Hematopoietic multipotent progenitor cell treated with erythropoietin and hydrocortisone succinate and interleukin-3 and kit ligand, for 6 days (in vitro differentiated cells): ENCODE measurements at regions not wholly inside any gene's neighbourhood (a gene's known extent, or its start where the extent isn't known, plus 50 kb on each side); places are given as distances from the start of the nearest gene placed in this dataset.
"Not testable (repeated sequence)": the region's sequence is repeated elsewhere in the genome, so short reads cannot be mapped to it uniquely, and the experiment has no call there.

ENCODE experiments used
- DNase-seq: peaks from one replicate; pipeline ENCODE4 v3.0.0-alpha.2; 2015

GRCh38 chr4:17045866-17046265 is 147.4 kb upstream of the LDB2 start:
- no peak for DNase-seq

- no peak for DNase-seq
These were observed 140.2 kb upstream of the LDB2 start for GRCh38 chr4:17038510-17039176.

DNA sequence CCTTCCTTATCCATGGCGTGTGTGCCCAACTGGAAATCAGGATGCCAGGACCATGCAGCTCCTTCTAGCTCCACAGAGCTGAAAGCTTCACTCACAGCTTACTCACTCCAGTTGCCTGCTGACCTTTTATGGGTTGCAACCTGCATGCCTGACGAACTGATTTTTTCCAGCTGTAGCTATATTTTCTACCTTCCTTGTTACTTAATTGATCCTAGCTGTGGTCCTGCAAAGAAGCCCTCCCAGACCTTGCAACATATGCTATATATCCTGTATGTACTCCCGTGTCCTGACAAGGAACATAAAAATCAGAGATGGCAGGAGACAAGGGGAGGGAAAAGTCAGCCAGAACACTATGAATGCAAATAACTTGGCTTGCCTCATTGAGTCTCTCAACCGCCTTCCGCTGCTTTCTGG is 135.3 kb upstream of the LDB2 start:
- no peak for DNase-seq

GRCh38 chr4:17033025-17033767 is 134.8 kb upstream of the LDB2 start:
- no peak for DNase-seq

GRCh38 chr4:17030543-17030942 is 132.1 kb upstream of the LDB2 start:
- DNase-seq, result no peak

GRCh38 chr4:17029964-17030363 is 131.5 kb upstream of the LDB2 start:
- no peak for DNase-seq

GRCh38 chr4:17029432-17029831 is 131.0 kb upstream of the LDB2 start:
- DNase-seq, result no peak

- no peak for DNase-seq
These were observed 129.1 kb upstream of the LDB2 start for GRCh38 chr4:17027495-17027894.

DNA sequence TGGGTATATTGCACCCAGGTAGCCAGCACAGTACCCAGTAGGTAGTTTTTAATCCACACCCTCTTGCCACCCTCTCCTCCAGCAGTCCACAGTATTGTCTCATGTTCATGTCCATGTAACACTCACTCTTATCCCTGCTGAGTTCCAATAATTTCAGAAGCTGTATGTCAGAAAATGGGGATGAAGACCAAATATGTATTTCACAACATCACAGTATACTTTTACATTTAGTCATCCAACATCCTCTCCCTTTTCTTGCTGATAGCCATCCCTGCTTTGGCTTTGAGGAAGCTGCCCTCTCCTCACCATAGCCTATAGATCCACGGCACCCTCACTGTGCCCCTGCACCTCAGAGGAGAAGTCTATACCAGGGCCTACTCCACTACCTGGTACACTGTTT is 126.0 kb upstream of the LDB2 start:
- no peak for DNase-seq

GRCh38 chr4:17020901-17021300 is 122.5 kb upstream of the LDB2 start:
- DNase-seq, result no peak

- DNase-seq, result no peak
These were observed 122.0 kb upstream of the LDB2 start for GRCh38 chr4:17020451-17020850.

DNA sequence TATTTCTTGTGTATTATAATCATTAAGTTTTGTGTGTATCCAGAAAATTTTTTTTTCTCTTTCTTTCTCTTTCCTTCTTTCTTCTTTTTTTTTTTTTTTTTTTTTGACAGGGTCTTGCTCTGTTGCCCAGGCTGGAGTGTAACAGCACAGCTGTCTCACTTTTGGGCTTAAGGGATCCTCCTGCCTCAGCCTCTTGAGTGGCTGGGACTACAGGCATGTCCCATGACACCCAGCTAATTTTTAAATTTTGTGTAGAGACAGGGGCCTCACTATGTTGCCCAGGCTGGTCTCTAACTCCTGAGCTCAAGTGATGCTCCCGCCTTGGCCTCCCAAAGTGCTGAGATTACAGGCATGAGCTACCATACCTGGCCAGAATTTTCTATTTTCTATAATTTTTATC is 120.2 kb upstream of the LDB2 start:
- not testable (repeated sequence) for DNase-seq

GRCh38 chr4:17018013-17018412 is 119.6 kb upstream of the LDB2 start:
- DNase-seq, result no peak

GRCh38 chr4:17013382-17014006 is 115.0 kb upstream of the LDB2 start:
- DNase-seq, result no peak

DNA sequence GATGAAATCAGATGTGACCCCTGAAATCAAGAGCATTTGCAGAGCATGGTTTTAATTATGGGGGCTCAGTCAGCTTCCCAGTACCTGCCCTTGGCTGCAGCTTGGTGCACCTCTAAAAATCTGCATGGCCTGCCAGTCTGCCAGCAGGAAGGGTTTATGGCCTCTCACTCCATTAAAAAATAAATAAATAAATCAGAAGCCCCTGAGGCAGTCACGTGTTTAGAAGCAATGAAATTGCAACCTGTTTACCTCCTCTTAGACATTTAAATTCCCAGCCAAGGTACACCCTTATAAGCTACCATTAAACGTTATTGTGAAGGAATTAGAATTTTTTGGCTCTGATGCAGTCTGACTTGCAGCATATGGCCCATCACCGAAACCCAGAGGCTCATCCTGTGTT is 114.0 kb upstream of the LDB2 start:
- DNase-seq, result no peak

- DNase-seq, result no peak
These were observed 112.1 kb upstream of the LDB2 start for GRCh38 chr4:17010426-17011087.

DNA sequence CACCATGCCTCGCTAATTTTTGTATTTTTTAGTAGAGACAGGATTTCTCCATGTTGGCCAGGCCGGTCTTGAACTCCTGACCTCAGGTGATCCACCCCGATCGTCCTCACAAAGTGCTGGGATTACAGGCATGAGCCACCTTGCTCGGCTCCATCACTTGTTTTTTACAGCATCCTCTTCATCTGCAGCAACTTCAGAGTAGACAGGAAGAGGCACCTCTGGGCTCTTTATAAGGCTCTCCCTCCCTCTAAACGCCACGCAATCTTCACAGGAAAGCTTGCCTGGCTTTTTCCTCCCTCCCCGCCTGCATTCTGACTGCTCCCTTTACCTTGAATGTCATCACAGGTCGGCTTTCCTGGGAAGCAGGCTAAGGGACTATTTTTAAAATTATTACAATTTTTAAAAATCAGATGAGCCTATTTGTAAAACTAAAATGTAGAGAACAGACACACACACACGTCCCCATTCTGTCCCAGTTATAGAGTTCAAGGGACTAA is 111.5 kb upstream of the LDB2 start:
- DNase-seq, result no peak

DNA sequence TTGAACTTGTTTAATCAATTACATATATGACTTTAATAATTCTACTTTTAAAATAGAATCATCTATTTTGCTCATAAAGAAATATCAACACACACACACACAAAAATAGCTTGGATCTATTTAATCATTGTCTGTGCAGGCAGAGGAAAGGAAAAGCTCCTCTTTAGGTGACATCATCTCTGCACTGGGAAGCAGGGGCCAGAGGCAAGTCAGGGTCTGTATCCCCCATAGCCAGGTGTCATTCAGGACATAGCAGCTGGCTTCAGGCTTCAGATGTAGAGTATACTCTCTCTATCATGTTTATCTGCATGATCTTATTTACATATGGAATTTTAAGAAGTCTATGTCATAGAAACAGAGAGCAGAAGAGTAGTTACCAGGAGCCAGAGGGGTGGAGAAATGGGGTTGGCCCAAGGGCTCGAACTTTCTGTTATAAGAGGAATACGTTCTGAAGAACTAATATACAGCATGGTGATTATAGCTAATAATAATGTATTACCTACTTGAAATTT is 110.4 kb upstream of the LDB2 start:
- DNase-seq, result no peak

GRCh38 chr4:17003606-17004392 is 105.4 kb upstream of the LDB2 start:
- not testable (repeated sequence) for DNase-seq

DNA sequence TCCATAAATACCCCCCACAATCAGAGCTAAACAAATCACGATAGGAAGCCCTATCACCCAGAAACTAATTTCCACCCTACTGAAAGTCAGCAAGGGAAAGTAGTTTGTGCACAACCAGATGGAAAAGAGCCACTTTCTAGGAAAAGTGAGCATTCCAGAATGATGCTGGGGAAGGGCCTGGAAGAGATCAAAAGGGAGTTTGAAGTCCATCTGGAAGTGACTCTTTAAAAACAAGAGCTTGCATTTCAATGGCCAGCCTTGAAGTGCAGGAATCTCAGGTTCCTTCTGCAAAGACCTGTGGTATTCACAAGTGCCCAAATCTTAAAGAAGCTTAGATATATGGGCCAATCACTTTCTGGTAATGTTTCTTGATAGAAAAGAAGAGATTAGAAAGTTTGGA is 97.0 kb upstream of the LDB2 start:
- DNase-seq, result no peak

DNA sequence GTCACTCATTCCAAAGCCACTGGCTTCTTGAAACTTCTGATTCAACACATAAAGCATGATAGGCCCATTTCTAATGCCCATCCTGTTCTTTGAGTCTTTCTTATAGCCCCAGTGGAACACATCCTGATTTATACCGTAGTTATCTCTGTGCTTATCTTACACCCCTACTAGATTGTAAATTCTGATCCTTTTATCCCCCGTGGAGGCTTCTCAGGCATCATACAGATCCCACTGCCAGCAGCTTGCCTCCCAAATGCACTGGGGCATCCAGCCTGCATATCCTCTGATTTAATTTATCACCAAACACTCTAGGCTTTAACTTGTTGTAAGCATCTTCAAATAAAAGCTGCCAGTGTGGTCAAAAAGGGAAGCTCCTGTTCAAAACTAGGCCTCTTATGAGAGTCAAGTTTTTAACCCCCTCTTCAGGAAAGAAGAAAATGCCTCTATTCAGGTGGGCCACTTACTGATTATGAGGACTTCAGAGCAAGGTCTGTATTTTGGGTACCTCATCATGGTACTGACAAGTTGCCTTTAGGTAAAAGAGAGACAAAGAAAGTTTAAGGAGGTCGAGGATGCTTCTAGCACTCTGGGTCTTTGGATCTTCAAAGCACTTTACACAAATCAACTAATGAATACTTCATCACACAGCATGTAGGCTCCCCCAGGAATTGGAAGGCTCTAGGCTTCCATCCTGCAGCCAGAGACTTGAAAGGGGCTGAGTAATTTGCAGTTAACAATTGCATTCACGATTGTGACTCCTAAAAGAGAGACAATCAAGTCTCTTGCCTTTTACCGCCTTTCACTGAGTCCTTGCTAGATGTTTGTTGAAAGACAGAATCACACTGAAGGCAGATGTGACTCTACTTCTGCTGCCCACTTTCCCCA is 95.8 kb upstream of the LDB2 start:
- DNase-seq, result no peak
